Stomach smooth muscle (tissue), 2 donors: ENCODE measurements at regions not wholly inside any gene's neighbourhood (a gene's known extent, or its start where the extent isn't known, plus 50 kb on each side); places are given as distances from the start of the nearest gene placed in this dataset.

Experiments used
- H3K27ac ChIP-seq: one replicate; pipeline ENCODE4 v1.7.0; 2013; ENCODE audit warnings: mild to moderate bottlenecking, low read length, inconsistent platforms
- H3K27me3 ChIP-seq, 2 donors: one replicate each; pipeline ENCODE4 v1.7.0; 2013; ENCODE audit warnings: low read length in 2 of 2; ENCODE audit not compliant: insufficient read depth in 2 of 2, control insufficient read depth in 1 of 2
- H3K36me3 ChIP-seq, 2 donors: one replicate each; pipeline ENCODE4 v1.7.0; 2013; ENCODE audit warnings: low read length in 2 of 2; ENCODE audit not compliant: control insufficient read depth in 2 of 2, insufficient read depth in 2 of 2
- H3K4me1 ChIP-seq: one replicate; pipeline ENCODE4 v1.7.0; 2013; ENCODE audit warnings: low read length; ENCODE audit not compliant: control insufficient read depth, insufficient read depth
- H3K4me3 ChIP-seq, 2 donors: one replicate each; pipeline ENCODE4 v1.7.0; 2013; ENCODE audit warnings: low read length in 2 of 2
- H3K9ac ChIP-seq, 2 donors: one replicate each; pipeline ENCODE4 v1.7.0; 2013; ENCODE audit warnings: low read length in 2 of 2, mild to moderate bottlenecking in 1 of 2
- H3K9me3 ChIP-seq, 2 donors: one replicate each; pipeline ENCODE4 v1.7.0; 2013; ENCODE audit warnings: low read length in 2 of 2; ENCODE audit not compliant: control insufficient read depth in 2 of 2
- donor health status: healthy.
- donor health status: Pancreatic carcinoma.

- Histone ChIP-seq H3K9me3 (no peaks in the 10 kb centered on the region), H3K9ac (no peak overlapping the region), H3K27me3 (no peaks in the 10 kb centered on the region), H3K4me3 (no peak overlapping the region), H3K4me1 (no peaks in the 10 kb centered on the region), H3K36me3 (no peaks in the 10 kb centered on the region), H3K27ac (no peak overlapping the region)
Observed at GRCh38 chr12:94717108-94717507, 66.8 kb upstream of the TMCC3 start.

GRCh38 chr12:94716339-94716738 lies 66.0 kb upstream of the TMCC3 start:
- Histone ChIP-seq H3K27me3 (no peaks in the 10 kb centered on the region), H3K9me3 (no peaks in the 10 kb centered on the region), H3K9ac (no peak overlapping the region), H3K4me3 (no peak overlapping the region), H3K4me1 (no peaks in the 10 kb centered on the region), H3K27ac (no peak overlapping the region), H3K36me3 (no peaks in the 10 kb centered on the region)

- Histone ChIP-seq H3K9me3 (no peaks in the 10 kb centered on the region), H3K4me3 (no peak overlapping the region), H3K4me1 (no peaks in the 10 kb centered on the region), H3K36me3 (no peaks in the 10 kb centered on the region), H3K9ac (no peak overlapping the region), H3K27me3 (no peaks in the 10 kb centered on the region), H3K27ac (no peak overlapping the region)
Observed at GRCh38 chr12:94714378-94715114, 64.2 kb upstream of the TMCC3 start.

- Histone ChIP-seq H3K27ac (no peak overlapping the region), H3K36me3 (no peaks in the 10 kb centered on the region), H3K27me3 (no peaks in the 10 kb centered on the region), H3K4me1 (no peaks in the 10 kb centered on the region), H3K9me3 (no peaks in the 10 kb centered on the region), H3K9ac (no peak overlapping the region), H3K4me3 (no peak overlapping the region)
Observed at GRCh38 chr12:94712815-94713515, 62.6 kb upstream of the TMCC3 start.

- H3K27ac ChIP-seq = no peak overlapping the region
- peaks cover 15% of the 10 kb centered on the region for H3K4me1 ChIP-seq
Observed at GRCh38 chr12:94710933-94711332, 60.6 kb upstream of the TMCC3 start.

GRCh38 chr12:94707892-94708291 lies 57.5 kb upstream of the TMCC3 start:
- Histone ChIP-seq H3K27me3 (no peaks in the 10 kb centered on the region), H3K4me3 (peak overlapping the region; percentile 54 to 55), H3K4me1 (peaks cover 30% of the 10 kb centered on the region), H3K9ac (peak overlapping the region; percentile 13 to 48), H3K9me3 (no peaks in the 10 kb centered on the region), H3K27ac (peak overlapping the region; percentile 53), H3K36me3 (no peaks in the 10 kb centered on the region)

More at GRCh38 chr12:94710933-94711332, 60.6 kb upstream of the TMCC3 start:
- H3K9ac ChIP-seq = no peak overlapping the region
- H3K4me3 ChIP-seq = no peak overlapping the region
- no peaks in the 10 kb centered on the region for H3K36me3 ChIP-seq
- no peaks in the 10 kb centered on the region for H3K9me3 ChIP-seq
- no peaks in the 10 kb centered on the region for H3K27me3 ChIP-seq

- peaks cover 30% of the 10 kb centered on the region for H3K4me1 ChIP-seq
- H3K9me3 ChIP-seq = no peaks in the 10 kb centered on the region
- H3K4me3 ChIP-seq = no peak overlapping the region
- no peaks in the 10 kb centered on the region for H3K27me3 ChIP-seq
- H3K36me3 ChIP-seq = no peaks in the 10 kb centered on the region
- no peak overlapping the region for H3K27ac ChIP-seq
- no peak overlapping the region for H3K9ac ChIP-seq
Observed at GRCh38 chr12:94707036-94707435, 56.7 kb upstream of the TMCC3 start.

GRCh38 chr12:94706250-94706661 lies 55.9 kb upstream of the TMCC3 start:
- Histone ChIP-seq H3K9me3 (no peaks in the 10 kb centered on the region), H3K9ac (no peak overlapping the region), H3K27me3 (no peaks in the 10 kb centered on the region), H3K4me3 (no peak overlapping the region), H3K4me1 (peaks cover 30% of the 10 kb centered on the region), H3K27ac (no peak overlapping the region), H3K36me3 (no peaks in the 10 kb centered on the region)

GRCh38 chr12:94705676-94706075 lies 55.3 kb upstream of the TMCC3 start:
- Histone ChIP-seq H3K27me3 (no peaks in the 10 kb centered on the region), H3K4me1 (peaks cover 30% of the 10 kb centered on the region), H3K27ac (no peak overlapping the region), H3K36me3 (no peaks in the 10 kb centered on the region), H3K4me3 (no peak overlapping the region), H3K9ac (no peak overlapping the region), H3K9me3 (no peaks in the 10 kb centered on the region)

GRCh38 chr12:94704452-94705306 lies 54.3 kb upstream of the TMCC3 start:
- Histone ChIP-seq H3K4me3 (no peak overlapping the region), H3K9ac (no peak overlapping the region), H3K9me3 (no peaks in the 10 kb centered on the region), H3K4me1 (peaks cover 33% of the 10 kb centered on the region), H3K27me3 (no peaks in the 10 kb centered on the region), H3K36me3 (no peaks in the 10 kb centered on the region), H3K27ac (no peak overlapping the region)
